ENCODE measurements at regions not wholly inside any gene's neighbourhood (a gene's known extent, or its start where the extent isn't known, plus 50 kb on each side); places are given as distances from the start of the nearest gene placed in this dataset.
"Not testable (repeated sequence)": the region's sequence is repeated elsewhere in the genome, so short reads cannot be mapped to it uniquely, and the experiment has no call there.

- Mint-ChIP-seq H3K4me3 (no peak overlapping the region), H3K36me3 (no peaks in the 10 kb centered on the region), H3K27me3 (no peaks in the 10 kb centered on the region), H3K27ac (no peak overlapping the region), H3K9me3 (peaks cover 12% of the 10 kb centered on the region), H3K4me1 (ENCODE audit: low read depth in 2 of 2) (no peaks in the 10 kb centered on the region)
- DNase-seq (ENCODE audit: low spot score) (no peak), ATAC-seq (no peak)
Measured at GRCh38 chr12:18824287-18824686, 86.4 kb downstream of the CAPZA3 start.

- no peaks in the 10 kb centered on the region for H3K27me3 Mint-ChIP-seq
- no peaks in the 10 kb centered on the region for H3K36me3 Mint-ChIP-seq
- H3K27ac Mint-ChIP-seq = no peak overlapping the region
Measured at GRCh38 chr12:18825138-18825537, 87.2 kb downstream of the CAPZA3 start.

GRCh38 chr12:18827913-18828312 lies 90.0 kb downstream of the CAPZA3 start:
- no peaks in the 10 kb centered on the region for H3K36me3 Mint-ChIP-seq
- no peaks in the 10 kb centered on the region for H3K4me1 Mint-ChIP-seq (ENCODE audit: low read depth in 2 of 2)
- H3K27me3 Mint-ChIP-seq = no peaks in the 10 kb centered on the region
- peaks cover 9% of the 10 kb centered on the region for H3K9me3 Mint-ChIP-seq
- DNase-seq (ENCODE audit: low spot score) (no peak), ATAC-seq (no peak)
- H3K4me3 Mint-ChIP-seq = no peak overlapping the region
- no peak overlapping the region for H3K27ac Mint-ChIP-seq

More at GRCh38 chr12:18825138-18825537, 87.2 kb downstream of the CAPZA3 start:
- no peak overlapping the region for H3K4me3 Mint-ChIP-seq
- H3K4me1 Mint-ChIP-seq (ENCODE audit: low read depth in 2 of 2) = no peaks in the 10 kb centered on the region
- peaks cover 12% of the 10 kb centered on the region for H3K9me3 Mint-ChIP-seq
- DNase-seq (ENCODE audit: low spot score) = no peak
- ATAC-seq = no peak

DNA sequence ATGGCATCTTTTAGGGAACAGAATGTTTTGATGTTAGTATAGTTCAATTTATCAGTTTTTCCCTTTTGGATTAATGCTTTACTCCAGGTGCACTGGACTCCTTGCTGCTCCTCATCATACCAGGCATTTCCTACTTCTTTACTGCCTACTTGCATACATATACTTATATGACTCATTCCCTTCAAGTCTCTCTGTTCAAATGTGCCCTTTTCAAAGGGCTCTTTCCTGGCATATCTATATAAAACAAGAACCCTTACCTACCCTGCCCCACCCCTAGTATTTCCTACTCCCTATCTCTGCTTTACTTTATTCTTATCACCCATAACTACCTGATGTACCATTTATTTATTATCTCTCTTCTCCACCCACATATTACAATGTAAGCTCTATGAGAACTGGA lies 90.6 kb downstream of the CAPZA3 start:
- Mint-ChIP-seq H3K27me3 (no peaks in the 10 kb centered on the region), H3K27ac (no peak overlapping the region)

DNA sequence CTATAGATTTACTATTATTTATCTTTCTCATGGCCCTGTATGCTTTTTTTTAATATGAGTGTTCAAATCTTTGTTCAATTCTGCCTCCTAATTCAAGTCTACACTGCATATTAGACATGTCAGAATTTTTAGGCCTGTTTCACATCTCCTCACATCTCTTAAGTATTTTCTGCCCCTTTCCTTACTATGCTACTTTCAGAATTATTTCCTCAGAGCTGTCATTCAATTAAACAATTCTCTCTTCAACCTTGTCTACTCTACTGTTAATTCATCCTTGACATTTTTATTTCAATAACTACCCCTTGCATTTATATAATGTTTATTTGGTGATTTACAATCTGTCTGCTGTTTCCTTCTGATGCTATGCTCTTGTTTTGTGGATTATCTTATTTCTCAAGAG lies 91.1 kb downstream of the CAPZA3 start:
- DNase-seq (ENCODE audit: low spot score) (no peak), ATAC-seq (no peak)
- H3K4me1 Mint-ChIP-seq (ENCODE audit: low read depth in 2 of 2) = no peaks in the 10 kb centered on the region
- H3K9me3 Mint-ChIP-seq = peaks cover 9% of the 10 kb centered on the region
- no peaks in the 10 kb centered on the region for H3K27me3 Mint-ChIP-seq
- no peak overlapping the region for H3K27ac Mint-ChIP-seq
- H3K4me3 Mint-ChIP-seq = no peak overlapping the region
- no peaks in the 10 kb centered on the region for H3K36me3 Mint-ChIP-seq

More for the DNA sequence above, 90.6 kb downstream of the CAPZA3 start:
- H3K9me3 Mint-ChIP-seq = peaks cover 9% of the 10 kb centered on the region
- no peaks in the 10 kb centered on the region for H3K36me3 Mint-ChIP-seq
- no peak for DNase-seq (ENCODE audit: low spot score)
- H3K4me3 Mint-ChIP-seq = no peak overlapping the region
- ATAC-seq = no peak
- no peaks in the 10 kb centered on the region for H3K4me1 Mint-ChIP-seq (ENCODE audit: low read depth in 2 of 2)

GRCh38 chr12:18832932-18833331 lies 95.0 kb downstream of the CAPZA3 start:
- H3K9me3 Mint-ChIP-seq; H3K27ac Mint-ChIP-seq; H3K4me1 Mint-ChIP-seq (ENCODE audit: low read depth in 2 of 2); DNase-seq (ENCODE audit: low spot score); ATAC-seq; H3K36me3 Mint-ChIP-seq; H3K27me3 Mint-ChIP-seq; H3K4me3 Mint-ChIP-seq: not testable (repeated sequence)

DNA sequence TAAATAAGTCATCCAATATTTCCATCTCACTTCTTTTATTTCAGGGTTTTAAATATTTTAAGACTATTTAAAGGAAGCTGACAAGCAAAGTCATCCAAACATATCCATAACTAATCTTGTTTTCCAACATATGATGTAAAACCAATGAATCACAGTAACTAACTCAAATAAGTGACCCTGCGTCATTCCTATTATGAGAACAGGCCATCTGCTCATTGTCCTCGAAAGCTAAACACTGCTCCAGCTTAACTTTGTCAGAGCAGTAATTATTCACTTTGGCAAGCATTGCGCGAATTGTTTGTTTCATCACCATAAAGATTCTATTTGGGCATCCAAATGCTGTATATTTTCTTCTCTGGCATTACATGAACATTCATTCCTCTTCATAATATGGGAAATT lies 99.1 kb downstream of the CAPZA3 start:
- ATAC-seq (no peak), DNase-seq (ENCODE audit: low spot score) (no peak)
- H3K36me3 Mint-ChIP-seq = no peaks in the 10 kb centered on the region

DNA sequence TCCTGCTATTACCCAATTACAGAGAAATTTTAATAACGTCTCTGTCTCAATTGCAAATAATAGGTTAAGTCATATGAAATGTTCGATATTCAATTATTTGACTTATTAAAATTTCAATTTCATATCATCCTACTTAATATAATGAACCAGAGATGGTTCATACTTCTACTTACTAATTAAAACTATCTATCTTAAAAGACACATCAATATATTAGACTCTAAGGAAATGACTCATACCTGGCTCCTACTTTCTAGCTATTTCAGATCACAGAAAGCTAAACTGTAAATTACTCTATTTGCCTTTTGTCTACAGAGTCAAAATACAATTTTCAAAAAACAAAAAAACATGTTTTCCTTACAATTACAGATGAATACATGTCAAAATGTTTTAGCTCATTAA lies 99.6 kb downstream of the CAPZA3 start:
- Mint-ChIP-seq H3K4me1 (ENCODE audit: low read depth in 2 of 2) (no peaks in the 10 kb centered on the region), H3K9me3 (peaks cover 5% of the 10 kb centered on the region), H3K36me3 (no peaks in the 10 kb centered on the region), H3K4me3 (no peak overlapping the region), H3K27ac (no peak overlapping the region), H3K27me3 (no peaks in the 10 kb centered on the region)
- DNase-seq (ENCODE audit: low spot score) = no peak
- no peak for ATAC-seq

More for the DNA sequence above, 99.1 kb downstream of the CAPZA3 start:
- Mint-ChIP-seq H3K27ac (no peak overlapping the region), H3K4me3 (no peak overlapping the region), H3K4me1 (ENCODE audit: low read depth in 2 of 2) (no peaks in the 10 kb centered on the region), H3K9me3 (peaks cover 3% of the 10 kb centered on the region), H3K27me3 (no peaks in the 10 kb centered on the region)

DNA sequence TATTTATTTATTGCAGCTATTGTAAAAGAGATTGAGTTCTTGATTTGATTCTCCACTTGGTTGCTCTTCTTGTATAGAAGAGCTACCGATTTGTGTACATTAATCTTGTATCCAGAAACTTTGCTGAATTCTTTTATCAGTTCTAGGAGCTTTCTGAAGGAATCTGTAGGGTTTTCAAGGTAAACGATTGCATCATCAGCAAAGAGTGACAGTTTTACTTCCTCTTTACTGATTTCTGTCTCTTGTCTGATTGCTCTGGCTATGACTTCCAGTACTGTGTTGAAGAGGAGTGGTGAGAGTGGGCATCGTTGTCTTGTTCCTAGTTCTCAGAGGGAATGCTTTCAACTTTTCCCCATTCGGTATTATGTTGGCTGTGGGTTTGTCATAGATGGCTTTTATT lies 103.1 kb downstream of the CAPZA3 start:
- H3K4me1 Mint-ChIP-seq (ENCODE audit: low read depth in 2 of 2); H3K27ac Mint-ChIP-seq; DNase-seq (ENCODE audit: low spot score); H3K36me3 Mint-ChIP-seq; H3K9me3 Mint-ChIP-seq; H3K27me3 Mint-ChIP-seq; H3K4me3 Mint-ChIP-seq; ATAC-seq: not testable (repeated sequence)

GRCh38 chr12:18849080-18849479 lies 111.2 kb downstream of the CAPZA3 start:
- no peaks in the 10 kb centered on the region for H3K9me3 Mint-ChIP-seq
- peaks cover 0 to 2% of the 10 kb centered on the region in 2 donors for H3K27me3 Mint-ChIP-seq
- H3K36me3 Mint-ChIP-seq = no peaks in the 10 kb centered on the region
- no peak for ATAC-seq
- DNase-seq (ENCODE audit: low spot score) = no peak
- H3K27ac Mint-ChIP-seq = no peak overlapping the region
- no peaks in the 10 kb centered on the region for H3K4me1 Mint-ChIP-seq (ENCODE audit: low read depth in 2 of 2)
- H3K4me3 Mint-ChIP-seq = no peak overlapping the region

DNA sequence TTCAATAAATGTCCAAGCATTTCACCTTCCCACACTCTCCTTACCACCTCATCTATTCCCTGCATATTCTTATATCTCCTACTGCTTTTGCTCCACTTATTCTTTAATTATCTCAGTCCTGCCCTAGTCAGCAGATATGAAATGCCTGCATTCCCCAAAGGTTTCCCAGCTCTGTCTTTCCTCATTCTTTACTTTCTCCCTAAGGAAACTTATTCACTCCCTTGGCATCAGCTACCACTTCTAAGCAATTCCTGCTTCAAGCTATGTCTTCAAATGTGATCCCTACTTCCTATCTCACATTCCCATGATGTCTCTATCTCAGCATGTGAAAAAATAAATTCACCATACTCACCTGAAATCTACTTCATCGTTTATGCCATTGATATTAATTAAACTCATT lies 111.8 kb downstream of the CAPZA3 start:
- Mint-ChIP-seq H3K4me3 (no peak overlapping the region), H3K27ac (no peak overlapping the region), H3K4me1 (ENCODE audit: low read depth in 2 of 2) (no peaks in the 10 kb centered on the region), H3K9me3 (no peaks in the 10 kb centered on the region), H3K27me3 (peaks cover 0 to 2% of the 10 kb centered on the region in 2 donors), H3K36me3 (no peaks in the 10 kb centered on the region)
- no peak for DNase-seq (ENCODE audit: low spot score)
- ATAC-seq = no peak

DNA sequence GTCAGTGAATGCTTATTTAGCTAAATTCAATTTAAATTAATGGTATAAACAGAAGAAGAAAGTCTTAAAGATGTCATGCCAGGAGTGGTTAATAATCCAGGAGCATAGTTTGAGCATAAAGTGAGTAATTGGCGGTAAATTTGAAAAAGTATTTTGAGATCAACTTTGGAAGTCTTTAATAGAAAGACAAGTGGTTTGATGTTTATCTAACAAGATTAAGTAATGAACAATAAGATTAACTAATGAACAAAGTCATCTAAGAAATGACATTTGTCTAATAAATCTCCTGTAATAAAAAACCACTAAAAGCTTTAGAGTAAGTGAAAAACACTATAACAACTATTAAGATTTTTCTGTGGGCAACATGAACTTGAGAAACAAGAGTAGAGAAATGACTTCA lies 112.8 kb downstream of the CAPZA3 start:
- DNase-seq (ENCODE audit: low spot score) (no peak), ATAC-seq (no peak)
- H3K27ac Mint-ChIP-seq = no peak overlapping the region
- peaks cover 0 to 5% of the 10 kb centered on the region in 2 donors for H3K27me3 Mint-ChIP-seq
- no peaks in the 10 kb centered on the region for H3K36me3 Mint-ChIP-seq
- no peaks in the 10 kb centered on the region for H3K9me3 Mint-ChIP-seq
- H3K4me3 Mint-ChIP-seq = no peak overlapping the region
- no peaks in the 10 kb centered on the region for H3K4me1 Mint-ChIP-seq (ENCODE audit: low read depth in 2 of 2)

DNA sequence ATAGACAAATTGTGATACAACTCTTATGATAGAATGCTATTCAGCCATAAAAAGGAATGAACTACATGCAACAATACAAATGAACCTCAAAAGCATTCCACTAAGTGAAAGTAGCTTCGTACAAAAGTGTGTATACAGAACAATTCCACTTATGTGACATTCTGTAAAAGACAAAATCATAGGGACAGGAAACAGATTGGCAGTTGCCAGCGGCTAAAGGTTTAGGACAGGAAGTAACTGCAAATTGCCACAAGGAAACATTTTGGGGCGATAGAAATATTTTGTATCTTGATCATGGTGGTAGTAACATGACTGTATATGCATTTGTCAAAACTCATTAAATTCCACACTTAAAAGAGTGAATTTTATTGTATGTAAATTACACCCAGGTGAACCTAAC lies 113.4 kb downstream of the CAPZA3 start:
- H3K27me3 Mint-ChIP-seq = peaks cover 0 to 6% of the 10 kb centered on the region in 2 donors
- no peaks in the 10 kb centered on the region for H3K4me1 Mint-ChIP-seq (ENCODE audit: low read depth in 2 of 2)
- no peaks in the 10 kb centered on the region for H3K36me3 Mint-ChIP-seq
- no peak for ATAC-seq
- H3K4me3 Mint-ChIP-seq = no peak overlapping the region
- no peak for DNase-seq (ENCODE audit: low spot score)
- H3K27ac Mint-ChIP-seq = no peak overlapping the region
- H3K9me3 Mint-ChIP-seq = no peaks in the 10 kb centered on the region

GRCh38 chr12:18853570-18854366 lies 115.8 kb downstream of the CAPZA3 start:
- H3K4me3 Mint-ChIP-seq = no peak overlapping the region
- ATAC-seq (no peak), DNase-seq (ENCODE audit: low spot score) (no peak)
- peaks cover 0 to 10% of the 10 kb centered on the region in 2 donors for H3K27me3 Mint-ChIP-seq
- no peak overlapping the region for H3K27ac Mint-ChIP-seq
- H3K36me3 Mint-ChIP-seq = no peaks in the 10 kb centered on the region
- H3K9me3 Mint-ChIP-seq = no peaks in the 10 kb centered on the region
- H3K4me1 Mint-ChIP-seq (ENCODE audit: low read depth in 2 of 2) = no peaks in the 10 kb centered on the region

- no peaks in the 10 kb centered on the region for H3K36me3 Mint-ChIP-seq
- H3K27ac Mint-ChIP-seq = no peak overlapping the region
- H3K27me3 Mint-ChIP-seq = peaks cover 0 to 8% of the 10 kb centered on the region in 2 donors
- no peak for ATAC-seq
- no peak for DNase-seq (ENCODE audit: low spot score)
- no peaks in the 10 kb centered on the region for H3K9me3 Mint-ChIP-seq
- H3K4me1 Mint-ChIP-seq (ENCODE audit: low read depth in 2 of 2) = no peaks in the 10 kb centered on the region
- H3K4me3 Mint-ChIP-seq = no peak overlapping the region
Measured at GRCh38 chr12:18857656-18858055, 119.7 kb downstream of the CAPZA3 start.
